Mammary epithelial cell (primary cell): ENCODE measurements at regions not wholly inside any gene's neighbourhood (a gene's known extent, or its start where the extent isn't known, plus 50 kb on each side); places are given as distances from the start of the nearest gene placed in this dataset.

Experiments used
- EZH2 ChIP-seq: IDR thresholded peaks from 2 replicates; pipeline ENCODE4 v1.6.1; 2012; ENCODE audit warnings: low read length, inconsistent platforms, borderline replicate concordance
- TF ChIP-seq, protein P1 (sequence below), 2 donors: IDR thresholded peaks in 1 of 2; conservative IDR thresholded peaks in 1 of 2; 2 replicates each; pipeline ENCODE4 v1.5.1; 2011 to 2012; ENCODE audit warnings: inconsistent platforms in 2 of 2, low read length in 2 of 2, mild to moderate bottlenecking in 2 of 2, control low read depth in 1 of 2, low read depth in 1 of 2; ENCODE audit not compliant: insufficient read depth in 1 of 2; ENCODE audit errors: extremely low read depth in 1 of 2

DNA sequence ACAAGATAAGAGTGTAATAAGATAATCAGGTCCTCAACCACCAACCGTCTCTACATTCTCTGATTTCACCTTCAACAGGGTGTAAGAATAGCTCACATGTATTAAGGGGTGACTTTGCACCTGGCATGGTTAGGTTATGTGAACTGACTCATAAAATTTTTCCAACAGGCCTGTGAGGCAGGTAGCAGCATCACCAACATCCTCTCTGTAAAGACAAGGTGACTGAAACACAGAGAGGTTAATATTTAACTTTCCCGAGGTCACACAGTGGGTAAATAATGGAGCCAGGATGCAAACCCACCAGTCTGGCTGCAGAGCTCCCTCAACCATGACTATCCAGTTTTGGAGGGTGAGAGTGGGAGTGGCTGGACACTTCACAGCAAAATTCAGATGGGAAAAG is 317.2 kb downstream of the C16orf95 start:
- TF ChIP-seq, protein P1, sequence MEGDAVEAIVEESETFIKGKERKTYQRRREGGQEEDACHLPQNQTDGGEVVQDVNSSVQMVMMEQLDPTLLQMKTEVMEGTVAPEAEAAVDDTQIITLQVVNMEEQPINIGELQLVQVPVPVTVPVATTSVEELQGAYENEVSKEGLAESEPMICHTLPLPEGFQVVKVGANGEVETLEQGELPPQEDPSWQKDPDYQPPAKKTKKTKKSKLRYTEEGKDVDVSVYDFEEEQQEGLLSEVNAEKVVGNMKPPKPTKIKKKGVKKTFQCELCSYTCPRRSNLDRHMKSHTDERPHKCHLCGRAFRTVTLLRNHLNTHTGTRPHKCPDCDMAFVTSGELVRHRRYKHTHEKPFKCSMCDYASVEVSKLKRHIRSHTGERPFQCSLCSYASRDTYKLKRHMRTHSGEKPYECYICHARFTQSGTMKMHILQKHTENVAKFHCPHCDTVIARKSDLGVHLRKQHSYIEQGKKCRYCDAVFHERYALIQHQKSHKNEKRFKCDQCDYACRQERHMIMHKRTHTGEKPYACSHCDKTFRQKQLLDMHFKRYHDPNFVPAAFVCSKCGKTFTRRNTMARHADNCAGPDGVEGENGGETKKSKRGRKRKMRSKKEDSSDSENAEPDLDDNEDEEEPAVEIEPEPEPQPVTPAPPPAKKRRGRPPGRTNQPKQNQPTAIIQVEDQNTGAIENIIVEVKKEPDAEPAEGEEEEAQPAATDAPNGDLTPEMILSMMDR (conservative IDR thresholded peaks at IDR 0.05 in 1 of 2, IDR thresholded peaks at IDR 0.05 in 1 of 2; ENCODE audit: extremely low read depth in 1 of 2, insufficient read depth in 1 of 2, low read depth in 1 of 2, low read length in 2 of 2) = no peak
- TF ChIP-seq EZH2 = no peak
